ENCODE measurements at regions not wholly inside any gene's neighbourhood (a gene's known extent, or its start where the extent isn't known, plus 50 kb on each side); places are given as distances from the start of the nearest gene placed in this dataset.
"Not testable (repeated sequence)": the region's sequence is repeated elsewhere in the genome, so short reads cannot be mapped to it uniquely, and the experiment has no call there.

DNA sequence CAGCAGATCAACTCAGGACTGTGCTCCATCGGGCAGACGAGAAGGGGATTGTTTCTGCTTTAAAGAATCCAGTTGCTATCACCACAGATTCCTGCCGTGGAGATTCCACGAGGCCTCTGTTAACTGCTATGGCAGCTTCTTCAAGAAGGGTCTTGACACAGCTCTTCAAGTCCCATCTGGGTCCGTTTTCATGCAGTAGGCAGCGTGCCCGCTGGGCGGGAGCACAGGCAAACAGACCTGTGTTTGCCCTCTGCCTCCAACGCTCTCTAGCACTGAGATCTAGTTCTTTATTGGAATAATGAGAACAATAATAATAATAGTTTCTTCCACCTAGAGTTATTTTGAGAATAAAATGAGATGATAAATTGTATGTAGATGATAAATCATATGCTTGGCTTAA, 127.2 kb upstream of the SP8 start:
- Histone ChIP-seq H2AFZ (no peak overlapping the region), H3K79me2 (no peaks in the 10 kb centered on the region), H3K4me3 (no peak overlapping the region), H3K9me2 (replicated peaks; ENCODE audit: insufficient read depth) (no peaks in the 10 kb centered on the region), H4K20me1 (ENCODE audit: insufficient read depth, poor library complexity, severe bottlenecking) (no peaks in the 10 kb centered on the region), H3K9me3 (ENCODE audit: low read depth) (no peaks in the 10 kb centered on the region), H3K36me3 (replicated peaks; ENCODE audit: insufficient read depth, low read depth) (no peaks in the 10 kb centered on the region), H3K27me3 (no peaks in the 10 kb centered on the region), H3K27ac (no peak overlapping the region), H3K4me1 (ENCODE audit: insufficient read depth) (no peaks in the 10 kb centered on the region), H3K4me2 (no peak overlapping the region)
- DNase-seq (ENCODE audit: low spot score): no peak
- 82% methylated on average over 9 of the region's 9 CpGs for WGBS (ENCODE audit: low lambda C conversion rate, missing lambda C conversion rate)
- TF ChIP-seq EZH2 (IDR thresholded peaks at IDR 0.05; ENCODE audit: borderline replicate concordance) (no peak), CTCF (IDR thresholded peaks at IDR 0.05; ENCODE audit: poor library complexity) (no peak), EZH2phosphoT487 (IDR thresholded peaks at IDR 0.05; ENCODE audit: low read depth, severe bottlenecking, unreplicated experiment) (no peak)

- H3K4me1 ChIP-seq (ENCODE audit: insufficient read depth): no peaks in the 10 kb centered on the region
- H3K9me3 ChIP-seq (ENCODE audit: low read depth): no peaks in the 10 kb centered on the region
- H3K79me2 ChIP-seq: no peaks in the 10 kb centered on the region
- H3K27me3 ChIP-seq: no peaks in the 10 kb centered on the region
- no peak overlapping the region for H3K27ac ChIP-seq
- 50% methylated on average over 1 of the region's 1 CpG for WGBS (ENCODE audit: low lambda C conversion rate, missing lambda C conversion rate)
- DNase-seq (ENCODE audit: low spot score): no peak
- no peaks in the 10 kb centered on the region for H3K36me3 ChIP-seq (replicated peaks; ENCODE audit: insufficient read depth, low read depth)
- H4K20me1 ChIP-seq (ENCODE audit: insufficient read depth, poor library complexity, severe bottlenecking): no peaks in the 10 kb centered on the region
- no peak for TF ChIP-seq EZH2 (IDR thresholded peaks at IDR 0.05; ENCODE audit: borderline replicate concordance)
- TF ChIP-seq CTCF (IDR thresholded peaks at IDR 0.05; ENCODE audit: poor library complexity): no peak
- no peak for TF ChIP-seq EZH2phosphoT487 (IDR thresholded peaks at IDR 0.05; ENCODE audit: low read depth, severe bottlenecking, unreplicated experiment)
- H3K9me2 ChIP-seq (replicated peaks; ENCODE audit: insufficient read depth): no peaks in the 10 kb centered on the region
- no peak overlapping the region for H3K4me2 ChIP-seq
- no peak overlapping the region for H2AFZ ChIP-seq
- H3K4me3 ChIP-seq: no peak overlapping the region
Observed at GRCh38 chr7:20916311-20916710, 129.6 kb upstream of the SP8 start.

DNA sequence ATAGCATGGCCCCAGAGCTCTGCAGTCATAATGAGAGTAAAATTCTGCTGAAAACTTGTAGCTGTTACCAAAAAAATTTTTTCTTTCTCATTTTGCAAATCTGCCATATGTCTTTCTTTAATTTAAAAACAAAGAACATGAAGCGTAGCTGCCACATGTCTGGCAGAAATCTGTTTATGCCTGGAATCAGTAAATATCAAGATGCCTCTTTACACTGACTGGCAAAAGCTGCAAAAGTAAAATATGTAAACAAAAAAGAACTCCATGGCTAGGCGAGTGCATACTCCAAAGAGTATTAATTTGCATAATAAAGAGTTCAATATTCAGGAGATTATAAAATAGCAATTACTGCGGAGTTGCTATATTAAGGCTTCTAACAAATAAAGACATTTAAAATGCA, 130.9 kb upstream of the SP8 start:
- Histone ChIP-seq H2AFZ (no peak overlapping the region), H3K79me2 (no peaks in the 10 kb centered on the region), H3K27ac (no peak overlapping the region), H3K4me2 (no peak overlapping the region), H4K20me1 (ENCODE audit: insufficient read depth, poor library complexity, severe bottlenecking) (no peaks in the 10 kb centered on the region), H3K4me1 (ENCODE audit: insufficient read depth) (no peaks in the 10 kb centered on the region), H3K36me3 (replicated peaks; ENCODE audit: insufficient read depth, low read depth) (no peaks in the 10 kb centered on the region), H3K9me2 (replicated peaks; ENCODE audit: insufficient read depth) (no peaks in the 10 kb centered on the region), H3K27me3 (no peaks in the 10 kb centered on the region), H3K9me3 (ENCODE audit: low read depth) (no peaks in the 10 kb centered on the region), H3K4me3 (no peak overlapping the region)
- DNase-seq (ENCODE audit: low spot score): no peak
- TF ChIP-seq EZH2phosphoT487 (IDR thresholded peaks at IDR 0.05; ENCODE audit: low read depth, severe bottlenecking, unreplicated experiment): no peak
- no peak for TF ChIP-seq CTCF (IDR thresholded peaks at IDR 0.05; ENCODE audit: poor library complexity)
- TF ChIP-seq EZH2 (IDR thresholded peaks at IDR 0.05; ENCODE audit: borderline replicate concordance): no peak
- 68% methylated on average over 3 of the region's 3 CpGs for WGBS (ENCODE audit: low lambda C conversion rate, missing lambda C conversion rate)

DNA sequence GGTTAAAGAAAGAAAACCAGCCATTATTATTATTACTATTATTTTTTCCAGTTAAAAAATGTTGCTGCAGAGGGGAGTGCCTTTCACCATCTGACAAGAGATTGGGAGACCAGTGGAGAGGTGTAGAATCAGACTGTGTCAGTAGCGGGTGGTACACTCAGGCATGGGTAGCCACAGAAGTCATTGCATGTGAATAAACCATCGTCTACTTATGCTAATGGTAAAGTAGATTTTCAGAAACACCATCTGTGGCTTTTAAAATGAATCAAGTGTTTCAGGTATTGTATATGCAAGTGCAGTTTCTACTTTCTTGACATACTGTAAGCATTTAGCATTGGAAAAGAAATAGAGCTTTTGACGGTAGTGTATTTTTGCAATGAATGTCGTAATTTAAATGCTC, 131.5 kb upstream of the SP8 start:
- no peaks in the 10 kb centered on the region for H3K36me3 ChIP-seq (replicated peaks; ENCODE audit: insufficient read depth, low read depth)
- TF ChIP-seq EZH2phosphoT487 (IDR thresholded peaks at IDR 0.05; ENCODE audit: low read depth, severe bottlenecking, unreplicated experiment) (no peak), EZH2 (IDR thresholded peaks at IDR 0.05; ENCODE audit: borderline replicate concordance) (no peak), CTCF (IDR thresholded peaks at IDR 0.05; ENCODE audit: poor library complexity) (no peak)
- no peak overlapping the region for H3K27ac ChIP-seq
- no peak overlapping the region for H3K4me2 ChIP-seq
- H3K79me2 ChIP-seq: no peaks in the 10 kb centered on the region
- no peak overlapping the region for H3K4me3 ChIP-seq
- WGBS (ENCODE audit: low lambda C conversion rate, missing lambda C conversion rate): 94% methylated on average over 4 of the region's 4 CpGs
- no peak overlapping the region for H2AFZ ChIP-seq
- no peak for DNase-seq (ENCODE audit: low spot score)
- no peaks in the 10 kb centered on the region for H3K27me3 ChIP-seq
- H3K9me3 ChIP-seq (ENCODE audit: low read depth): no peaks in the 10 kb centered on the region
- H4K20me1 ChIP-seq (ENCODE audit: insufficient read depth, poor library complexity, severe bottlenecking): no peaks in the 10 kb centered on the region
- H3K4me1 ChIP-seq (ENCODE audit: insufficient read depth): no peaks in the 10 kb centered on the region
- no peaks in the 10 kb centered on the region for H3K9me2 ChIP-seq (replicated peaks; ENCODE audit: insufficient read depth)

DNA sequence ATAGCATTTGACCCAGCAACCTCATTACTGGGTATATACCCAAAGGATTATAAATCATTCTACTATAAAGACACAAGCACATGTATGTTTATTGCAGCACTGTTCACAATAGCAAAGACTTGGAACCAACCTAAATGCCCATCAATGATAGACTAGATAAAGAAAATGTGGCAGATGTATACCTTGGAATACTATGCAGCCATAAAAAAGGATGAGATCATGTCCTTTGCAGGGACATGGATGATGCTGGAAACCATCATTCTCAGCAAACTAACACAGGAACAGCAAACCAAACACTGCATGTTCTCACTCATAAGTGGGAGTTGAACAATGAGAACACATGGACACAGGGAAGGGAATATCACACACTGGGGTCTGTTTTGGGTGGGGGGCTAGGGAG, 140.5 kb upstream of the SP8 start:
- H2AFZ ChIP-seq; H3K4me3 ChIP-seq; H4K20me1 ChIP-seq (ENCODE audit: insufficient read depth, poor library complexity, severe bottlenecking); H3K9me3 ChIP-seq (ENCODE audit: low read depth); H3K36me3 ChIP-seq (replicated peaks; ENCODE audit: insufficient read depth, low read depth); H3K9me2 ChIP-seq (replicated peaks; ENCODE audit: insufficient read depth); H3K4me1 ChIP-seq (ENCODE audit: insufficient read depth); H3K79me2 ChIP-seq; H3K27ac ChIP-seq; H3K4me2 ChIP-seq; H3K27me3 ChIP-seq; DNase-seq (ENCODE audit: low spot score): not testable (repeated sequence)
